ENCODE measurements at regions not wholly inside any gene's neighbourhood (a gene's known extent, or its start where the extent isn't known, plus 50 kb on each side); places are given as distances from the start of the nearest gene placed in this dataset.

DNA sequence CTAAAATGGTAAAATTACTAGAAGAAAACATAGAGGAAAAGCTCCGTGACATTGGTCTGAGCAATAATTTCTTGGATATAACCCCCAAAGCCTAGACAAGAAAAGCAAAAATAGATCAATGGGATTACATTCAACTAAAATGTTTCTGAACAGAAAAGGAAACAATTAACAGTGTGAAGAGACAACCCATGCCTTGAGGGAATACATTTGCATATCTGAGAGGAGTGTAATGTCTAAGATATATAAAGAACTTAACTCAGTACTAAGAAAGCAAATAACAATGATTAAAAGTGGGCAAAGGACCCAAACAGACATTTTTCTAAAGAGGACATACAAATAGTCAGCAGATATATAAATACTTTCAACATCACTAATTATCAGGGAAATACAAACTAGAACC lies 206.2 kb downstream of the VAPA start:
- DNase-seq: no peak
- H3K27ac ChIP-seq (ENCODE audit: low read length): no peak overlapping the region
- H3K36me3 ChIP-seq (ENCODE audit: control insufficient read depth, insufficient read depth, low read length): no peaks in the 10 kb centered on the region
- H3K9me3 ChIP-seq (ENCODE audit: control insufficient read depth, low read depth, low read length): no peaks in the 10 kb centered on the region
- WGBS (ENCODE audit: insufficient coverage, low lambda C conversion rate): 100% methylated on average over 1 of the region's 1 CpG
- H3K4me1 ChIP-seq (ENCODE audit: control insufficient read depth, insufficient read depth, low read length): no peaks in the 10 kb centered on the region
- H3K4me3 ChIP-seq (ENCODE audit: low read length): no peak overlapping the region
- H3K27me3 ChIP-seq (ENCODE audit: control insufficient read depth, insufficient read depth, low read length): no peaks in the 10 kb centered on the region

DNA sequence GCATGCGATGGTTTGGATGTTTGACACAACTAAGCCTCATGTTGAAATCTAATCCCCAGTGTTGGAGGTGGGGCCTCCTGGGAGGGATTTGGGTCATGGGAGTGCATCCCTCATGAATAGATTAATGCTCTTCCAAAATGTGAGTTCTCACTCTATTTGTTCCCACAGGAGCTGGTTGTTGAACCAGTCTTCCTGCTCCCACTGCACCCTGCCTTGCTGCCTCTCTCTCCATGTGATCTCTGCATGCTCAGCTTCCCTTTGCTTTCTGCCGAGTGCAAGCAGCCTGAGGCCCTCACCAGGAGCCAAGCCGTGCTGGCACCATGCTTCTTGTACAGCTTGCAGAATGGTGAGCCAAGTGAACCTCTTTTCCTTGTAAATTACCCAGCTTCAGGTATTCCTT lies 206.8 kb downstream of the VAPA start:
- no peaks in the 10 kb centered on the region for H3K4me1 ChIP-seq (ENCODE audit: control insufficient read depth, insufficient read depth, low read length)
- H3K27me3 ChIP-seq (ENCODE audit: control insufficient read depth, insufficient read depth, low read length): no peaks in the 10 kb centered on the region
- no peaks in the 10 kb centered on the region for H3K9me3 ChIP-seq (ENCODE audit: control insufficient read depth, low read depth, low read length)
- no peaks in the 10 kb centered on the region for H3K36me3 ChIP-seq (ENCODE audit: control insufficient read depth, insufficient read depth, low read length)
- whole genome bisulfite sequencing (ENCODE audit: insufficient coverage, low lambda C conversion rate): 80% methylated on average over 1 of the region's 3 CpGs
- no peak for DNase-seq
- no peak overlapping the region for H3K27ac ChIP-seq (ENCODE audit: low read length)
- no peak overlapping the region for H3K4me3 ChIP-seq (ENCODE audit: low read length)

DNA sequence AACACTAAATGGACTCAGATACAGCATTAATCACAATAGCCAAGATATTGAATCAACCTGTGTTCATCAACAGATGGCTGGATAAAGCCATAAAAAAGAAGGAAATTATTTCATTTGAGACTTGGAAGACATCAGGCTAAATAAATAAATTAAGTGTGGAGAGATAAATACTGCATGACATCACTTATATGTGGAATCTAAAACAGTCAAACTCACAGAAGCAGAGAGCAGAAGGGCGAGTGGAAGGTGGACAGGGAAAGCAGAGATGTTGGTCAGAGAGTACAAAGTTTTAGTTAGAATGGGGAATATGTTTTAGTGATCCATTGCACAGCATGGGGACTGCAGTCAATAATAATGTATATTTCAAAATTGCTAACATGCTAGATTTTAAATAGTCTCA lies 207.2 kb downstream of the VAPA start:
- Histone ChIP-seq H3K27ac (ENCODE audit: low read length) (no peak overlapping the region), H3K4me3 (ENCODE audit: low read length) (no peak overlapping the region), H3K9me3 (ENCODE audit: control insufficient read depth, low read depth, low read length) (no peaks in the 10 kb centered on the region), H3K27me3 (ENCODE audit: control insufficient read depth, insufficient read depth, low read length) (no peaks in the 10 kb centered on the region), H3K36me3 (ENCODE audit: control insufficient read depth, insufficient read depth, low read length) (no peaks in the 10 kb centered on the region), H3K4me1 (ENCODE audit: control insufficient read depth, insufficient read depth, low read length) (no peaks in the 10 kb centered on the region)
- DNase-seq: no peak
- 67% methylated on average over 1 of the region's 1 CpG for WGBS (ENCODE audit: insufficient coverage, low lambda C conversion rate)

DNA sequence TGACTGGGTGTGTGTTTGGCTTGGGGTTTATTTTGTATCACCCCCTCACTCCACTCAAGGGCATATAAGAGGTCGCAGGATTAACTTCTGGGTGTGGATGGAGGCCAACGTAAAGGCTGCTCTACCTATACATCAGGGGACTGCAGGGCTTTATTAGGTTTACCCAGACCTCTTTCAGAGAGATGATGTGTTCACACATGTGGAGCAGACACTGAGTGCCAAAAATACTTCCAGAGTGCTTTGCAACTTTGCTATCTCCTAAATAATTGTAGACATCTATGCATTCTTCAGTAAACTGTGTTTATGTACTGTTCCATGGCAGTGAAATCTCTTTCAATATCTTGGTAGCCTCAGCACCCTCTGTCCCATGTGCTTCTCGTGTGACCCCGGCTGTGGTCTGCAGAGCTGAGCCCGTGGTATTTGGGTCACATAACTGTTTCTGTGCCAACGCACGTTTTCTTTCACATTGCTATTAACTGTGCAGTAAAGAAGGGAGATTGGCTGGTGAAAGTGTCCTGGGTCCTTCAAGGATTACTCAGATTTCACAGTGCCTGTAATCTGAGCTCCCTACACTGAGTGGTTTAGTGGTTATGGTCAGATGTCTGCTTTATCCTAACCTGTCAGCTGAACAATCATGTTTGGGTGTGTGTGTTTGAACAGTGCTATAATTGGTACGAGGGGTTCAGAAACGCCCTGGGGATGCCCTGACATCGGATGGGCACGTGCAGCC lies 208.1 kb downstream of the VAPA start:
- Histone ChIP-seq H3K27ac (ENCODE audit: low read length) (no peak overlapping the region), H3K36me3 (ENCODE audit: control insufficient read depth, insufficient read depth, low read length) (no peaks in the 10 kb centered on the region), H3K4me1 (ENCODE audit: control insufficient read depth, insufficient read depth, low read length) (no peaks in the 10 kb centered on the region), H3K27me3 (ENCODE audit: control insufficient read depth, insufficient read depth, low read length) (no peaks in the 10 kb centered on the region), H3K4me3 (ENCODE audit: low read length) (no peak overlapping the region), H3K9me3 (ENCODE audit: control insufficient read depth, low read depth, low read length) (no peaks in the 10 kb centered on the region)
- no CpG with 5 or more reads among the region's 11 CpGs for WGBS (ENCODE audit: insufficient coverage, low lambda C conversion rate)
- DNase-seq: peak in 1 of 2 donors; percentile 29

DNA sequence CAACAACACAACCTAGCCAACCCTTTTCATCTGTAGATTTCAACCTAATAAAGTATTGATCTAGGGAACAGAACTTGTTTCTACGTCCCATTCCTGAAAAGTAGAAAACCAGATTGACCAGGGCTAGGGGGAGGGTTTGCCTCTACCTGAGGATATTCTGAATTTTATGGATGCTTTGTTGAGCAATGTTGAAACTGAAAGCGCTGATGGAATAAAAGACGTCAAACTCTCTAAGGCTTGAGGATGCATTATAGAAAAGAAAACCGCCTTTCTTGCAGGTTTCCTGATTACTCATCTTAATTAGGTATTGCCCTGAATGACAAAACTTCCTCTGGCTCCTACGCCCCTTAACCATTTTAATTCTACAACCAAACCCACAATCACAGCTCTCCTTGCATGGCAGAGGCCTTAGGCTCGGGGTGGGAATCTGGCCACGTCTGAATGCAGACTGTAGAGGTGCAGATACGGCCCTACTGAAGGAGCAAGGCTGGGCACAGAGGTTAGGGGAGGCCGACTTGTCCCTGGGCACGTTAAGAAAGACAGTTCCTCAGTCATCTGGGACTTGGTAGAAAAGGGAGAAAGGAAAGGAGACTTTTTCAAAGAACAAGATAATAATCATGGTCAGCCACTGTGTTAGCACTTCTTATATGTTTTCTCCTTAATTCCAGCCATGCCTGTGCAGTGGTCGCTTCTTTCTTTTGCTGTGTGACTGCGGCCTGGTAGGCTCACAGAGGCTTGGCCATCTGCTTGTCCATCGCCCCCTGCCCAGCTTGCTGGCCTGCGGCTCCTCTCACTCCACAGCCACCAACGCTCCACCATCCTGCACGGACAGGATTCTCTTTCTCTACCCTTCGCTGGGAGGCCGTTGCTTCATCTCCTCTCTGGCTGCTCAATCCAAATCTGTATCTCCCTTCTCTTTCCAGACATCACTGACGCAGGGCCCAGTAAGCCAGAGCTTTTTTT lies 209.5 kb downstream of the VAPA start:
- DNase-seq: peak in 1 of 2 donors; percentile 37
- no peaks in the 10 kb centered on the region for H3K9me3 ChIP-seq (ENCODE audit: control insufficient read depth, low read depth, low read length)
- H3K4me3 ChIP-seq (ENCODE audit: low read length): no peak overlapping the region
- no peaks in the 10 kb centered on the region for H3K27me3 ChIP-seq (ENCODE audit: control insufficient read depth, insufficient read depth, low read length)
- no peak overlapping the region for H3K27ac ChIP-seq (ENCODE audit: low read length)
- H3K4me1 ChIP-seq (ENCODE audit: control insufficient read depth, insufficient read depth, low read length): no peaks in the 10 kb centered on the region
- no peaks in the 10 kb centered on the region for H3K36me3 ChIP-seq (ENCODE audit: control insufficient read depth, insufficient read depth, low read length)
- WGBS (ENCODE audit: insufficient coverage, low lambda C conversion rate): no CpG with 5 or more reads among the region's 19 CpGs

DNA sequence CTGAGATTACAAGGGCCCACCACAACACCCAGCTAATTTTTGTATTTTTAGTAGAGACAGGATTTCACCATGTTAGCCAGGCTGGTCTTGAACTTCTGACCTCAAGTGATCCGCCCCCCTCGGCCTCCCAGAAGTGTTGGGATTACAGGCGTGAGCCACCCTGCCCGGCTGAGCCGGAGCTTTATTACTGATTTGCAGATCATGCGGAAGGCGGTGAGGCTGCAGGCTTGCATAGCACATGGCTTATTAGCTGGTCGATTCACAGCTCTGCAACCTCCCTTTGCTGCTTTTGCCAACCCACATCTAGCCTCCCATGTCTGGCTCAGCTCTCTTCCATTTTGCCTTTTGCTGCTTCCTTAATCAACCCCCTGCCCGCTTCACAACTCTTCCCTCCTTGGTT lies 210.3 kb downstream of the VAPA start:
- no peaks in the 10 kb centered on the region for H3K27me3 ChIP-seq (ENCODE audit: control insufficient read depth, insufficient read depth, low read length)
- H3K27ac ChIP-seq (ENCODE audit: low read length): no peak overlapping the region
- H3K9me3 ChIP-seq (ENCODE audit: control insufficient read depth, low read depth, low read length): no peaks in the 10 kb centered on the region
- no peak overlapping the region for H3K4me3 ChIP-seq (ENCODE audit: low read length)
- WGBS (ENCODE audit: insufficient coverage, low lambda C conversion rate): 100% methylated on average over 1 of the region's 9 CpGs
- no peak for DNase-seq
- H3K36me3 ChIP-seq (ENCODE audit: control insufficient read depth, insufficient read depth, low read length): no peaks in the 10 kb centered on the region
- no peaks in the 10 kb centered on the region for H3K4me1 ChIP-seq (ENCODE audit: control insufficient read depth, insufficient read depth, low read length)

DNA sequence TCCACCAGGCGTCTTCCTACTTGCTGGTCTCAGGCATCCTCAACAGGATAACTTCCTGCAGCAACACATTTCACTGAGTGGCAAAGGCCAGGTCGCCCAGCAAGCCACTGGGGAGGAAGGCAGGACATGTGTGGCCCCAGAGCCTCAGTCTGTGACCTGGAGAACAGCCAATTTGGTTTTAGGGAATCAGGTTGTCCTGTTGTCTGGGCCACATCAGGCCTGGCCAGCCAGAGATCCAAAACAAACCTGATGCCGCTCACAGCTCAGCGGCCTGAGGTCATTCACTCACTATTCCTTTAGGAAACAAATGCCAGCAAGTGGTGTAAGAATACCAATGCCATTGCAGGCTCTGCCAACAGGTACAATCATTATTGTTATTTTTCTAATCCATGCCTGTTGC lies 210.7 kb downstream of the VAPA start:
- Histone ChIP-seq H3K9me3 (ENCODE audit: control insufficient read depth, low read depth, low read length) (no peaks in the 10 kb centered on the region), H3K4me3 (ENCODE audit: low read length) (no peak overlapping the region), H3K27me3 (ENCODE audit: control insufficient read depth, insufficient read depth, low read length) (no peaks in the 10 kb centered on the region), H3K27ac (ENCODE audit: low read length) (no peak overlapping the region), H3K36me3 (ENCODE audit: control insufficient read depth, insufficient read depth, low read length) (no peaks in the 10 kb centered on the region), H3K4me1 (ENCODE audit: control insufficient read depth, insufficient read depth, low read length) (no peaks in the 10 kb centered on the region)
- DNase-seq: no peak
- WGBS (ENCODE audit: insufficient coverage, low lambda C conversion rate): no CpG with 5 or more reads among the region's 4 CpGs

DNA sequence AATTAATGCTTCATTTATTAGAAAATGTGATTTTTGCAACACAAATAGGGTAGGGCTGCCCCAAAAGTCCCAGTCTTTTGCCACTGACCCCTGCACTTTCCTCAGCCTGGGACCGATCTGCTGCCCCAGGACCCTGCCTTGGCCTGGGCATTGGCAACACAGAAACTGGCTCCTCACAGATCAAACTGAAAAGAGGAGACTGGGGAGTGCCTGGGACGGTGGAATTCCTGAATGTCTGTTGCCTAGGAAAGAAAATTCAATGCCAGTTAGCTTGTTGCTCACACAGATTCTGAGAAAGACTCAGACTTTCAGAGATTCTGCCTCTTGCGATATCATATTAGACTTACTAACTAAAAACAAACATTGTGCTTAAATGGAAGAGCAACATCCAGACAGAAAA lies 211.2 kb downstream of the VAPA start:
- Histone ChIP-seq H3K4me3 (ENCODE audit: low read length) (no peak overlapping the region), H3K4me1 (ENCODE audit: control insufficient read depth, insufficient read depth, low read length) (no peaks in the 10 kb centered on the region), H3K27ac (ENCODE audit: low read length) (no peak overlapping the region), H3K9me3 (ENCODE audit: control insufficient read depth, low read depth, low read length) (no peaks in the 10 kb centered on the region), H3K36me3 (ENCODE audit: control insufficient read depth, insufficient read depth, low read length) (no peaks in the 10 kb centered on the region), H3K27me3 (ENCODE audit: control insufficient read depth, insufficient read depth, low read length) (no peaks in the 10 kb centered on the region)
- DNase-seq: no peak
- WGBS (ENCODE audit: insufficient coverage, low lambda C conversion rate): no CpG with 5 or more reads among the region's 3 CpGs

DNA sequence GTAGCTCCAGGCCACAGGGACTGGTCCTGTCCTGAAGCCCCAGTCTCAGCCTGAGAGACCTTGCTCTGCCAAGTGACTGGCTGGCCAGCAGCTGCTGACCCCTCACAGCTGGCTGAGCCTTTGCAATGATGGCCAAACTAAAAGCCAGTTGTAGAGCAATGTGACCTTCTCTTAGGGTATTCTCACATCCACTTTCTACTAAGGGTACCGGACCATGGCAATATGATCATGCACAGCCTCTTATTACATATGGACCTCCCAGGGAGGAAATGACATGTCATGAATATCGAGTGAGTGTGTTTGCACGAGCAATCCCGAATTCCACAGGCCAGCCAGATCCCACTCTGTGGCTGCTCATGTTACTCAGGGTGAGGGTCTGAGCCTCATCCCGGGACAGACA lies 213.9 kb downstream of the VAPA start:
- Histone ChIP-seq H3K4me3 (ENCODE audit: low read length) (no peak overlapping the region), H3K27me3 (ENCODE audit: control insufficient read depth, insufficient read depth, low read length) (no peaks in the 10 kb centered on the region), H3K36me3 (ENCODE audit: control insufficient read depth, insufficient read depth, low read length) (no peaks in the 10 kb centered on the region), H3K4me1 (ENCODE audit: control insufficient read depth, insufficient read depth, low read length) (peaks cover 7% of the 10 kb centered on the region), H3K9me3 (ENCODE audit: control insufficient read depth, low read depth, low read length) (no peaks in the 10 kb centered on the region), H3K27ac (ENCODE audit: low read length) (no peak overlapping the region)
- no CpG with 5 or more reads among the region's 5 CpGs for WGBS (ENCODE audit: insufficient coverage, low lambda C conversion rate)
- no peak for DNase-seq

DNA sequence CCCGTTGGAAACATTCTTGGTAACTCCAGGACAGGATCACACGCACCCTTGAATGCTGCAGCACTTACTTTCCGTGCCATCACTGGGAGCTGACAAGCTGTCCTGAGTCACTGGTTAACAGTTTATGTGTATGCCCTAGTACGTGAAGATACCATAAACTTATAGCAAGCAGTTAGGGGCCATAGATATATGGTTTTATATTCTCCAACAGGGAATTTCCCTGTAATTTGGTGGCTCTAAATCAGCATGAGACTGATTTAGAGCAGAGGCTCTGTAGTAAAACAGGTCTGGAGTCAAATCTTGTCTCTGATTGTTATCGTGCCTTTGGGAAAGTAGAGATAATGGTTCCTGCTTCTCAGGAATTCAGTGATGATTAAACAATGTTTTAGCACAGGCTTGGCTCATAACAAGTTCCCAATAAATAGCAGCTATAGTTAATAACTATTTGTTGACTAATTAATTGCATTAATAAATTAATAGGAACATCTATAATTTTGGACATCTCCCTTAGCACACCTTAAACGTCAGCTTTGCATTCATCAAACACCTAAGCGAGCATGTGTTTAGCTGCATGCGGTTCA lies 215.2 kb downstream of the VAPA start:
- no peaks in the 10 kb centered on the region for H3K9me3 ChIP-seq (ENCODE audit: control insufficient read depth, low read depth, low read length)
- no peaks in the 10 kb centered on the region for H3K27me3 ChIP-seq (ENCODE audit: control insufficient read depth, insufficient read depth, low read length)
- no peak overlapping the region for H3K27ac ChIP-seq (ENCODE audit: low read length)
- peaks cover 7% of the 10 kb centered on the region for H3K4me1 ChIP-seq (ENCODE audit: control insufficient read depth, insufficient read depth, low read length)
- DNase-seq: no peak
- H3K4me3 ChIP-seq (ENCODE audit: low read length): no peak overlapping the region
- H3K36me3 ChIP-seq (ENCODE audit: control insufficient read depth, insufficient read depth, low read length): no peaks in the 10 kb centered on the region
- no CpG with 5 or more reads among the region's 8 CpGs for whole genome bisulfite sequencing (ENCODE audit: insufficient coverage, low lambda C conversion rate)

All from large intestine (tissue), 3 donors.